GM12878 (cell line): ENCODE measurements at regions not wholly inside any gene's neighbourhood (a gene's known extent, or its start where the extent isn't known, plus 50 kb on each side); places are given as distances from the start of the nearest gene placed in this dataset.

Experiments used
- ATAC-seq: fragments of 200-7000 bp; cut with Tn5 transposase; 3 replicates; pipeline ENCODE4 v1.9.1; 2020; ENCODE audit warnings: mild to moderate bottlenecking, moderate library complexity
- BruUV-seq: library from RNA; stranded (reverse); fragments of 400-500 nt; replicated peaks from 2 replicates; lab custom pipeline; 2021; lab: Mats Ljungman, UMichigan
- CTCF ChIA-PET: fragments of 300-600 bp; sonication (Branson Sonifier 250); formaldehyde crosslinking; extraction: SDS; loops from one replicate; lab custom pipeline; 2021; ENCODE audit warnings: inconsistent platforms; lab: Yijun Ruan, JAX
- POLR2A ChIA-PET: fragments of 350-600 bp; formaldehyde crosslinking; extraction: SDS; loops from one replicate; lab custom pipeline; 2021; ENCODE audit warnings: inconsistent platforms; lab: Charles Lee
- RAD21 ChIA-PET: fragments of 300-600 bp; sonication (Branson Sonifier 250); formaldehyde crosslinking; loops from one replicate; lab custom pipeline; 2023; ENCODE audit warnings: antibody characterized with exemption; ENCODE audit not compliant: unreplicated experiment; lab: Charles Lee
- SMC1A ChIA-PET: fragments of 300-600 bp; sonication (Branson Sonifier 250); formaldehyde crosslinking; loops from one replicate; lab custom pipeline; 2023; ENCODE audit not compliant: unreplicated experiment, uncharacterized antibody; lab: Charles Lee
- DNase-seq: peaks from one replicate; pipeline ENCODE4 v3.0.0-alpha.2; 2011; ENCODE audit warnings: low read depth, low spot score
- FAIRE-seq: peaks from 3 replicates; lab custom pipeline; 2011; peaks lifted over from hg19 to GRCh38; lab: Jason Lieb, UNC
- H2AFZ ChIP-seq: 2 replicates; pipeline ENCODE4 v1.6.0; 2011; ENCODE audit warnings: low read depth, low read length, control low read depth; ENCODE audit not compliant: control insufficient read depth
- H3K27ac ChIP-seq: 2 replicates; pipeline ENCODE4 v1.5.1; 2011; ENCODE audit warnings: control low read depth; ENCODE audit not compliant: control insufficient read depth, insufficient read depth
- H3K27me3 ChIP-seq, 2 experiments: replicated peaks in 1 of 2; 2 replicates each; pipeline versions ENCODE4 v1.6.0 to v1.6.1; 2011; ENCODE audit warnings: low read length in 1 of 2; ENCODE audit not compliant: control insufficient read depth in 2 of 2, insufficient read depth in 2 of 2
- H3K36me3 ChIP-seq, 2 experiments: 2 replicates each; pipeline ENCODE4 v1.5.1; 2011; ENCODE audit warnings: low read length in 1 of 2; ENCODE audit not compliant: control insufficient read depth in 2 of 2, insufficient read depth in 2 of 2
- H3K4me1 ChIP-seq: 2 replicates; pipeline ENCODE4 v1.6.1; 2011; ENCODE audit warnings: mild to moderate bottlenecking, low read length, moderate library complexity, mixed read lengths; ENCODE audit not compliant: control insufficient read depth, insufficient read depth
- H3K4me2 ChIP-seq: 2 replicates; pipeline ENCODE4 v1.6.0; 2011; ENCODE audit warnings: control low read depth; ENCODE audit not compliant: control insufficient read depth, insufficient read depth
- H3K4me3 ChIP-seq: fragments of 200-600 bp; sonication (generic); 2 replicates; pipeline ENCODE4 v1.5.1; 2016
- H3K79me2 ChIP-seq: 2 replicates; pipeline ENCODE4 v1.6.0; 2011; ENCODE audit warnings: low read length; ENCODE audit not compliant: control insufficient read depth, insufficient read depth
- H3K9ac ChIP-seq: 2 replicates; pipeline ENCODE4 v1.8.0; 2011; ENCODE audit warnings: low read length, control low read depth, mixed read lengths; ENCODE audit not compliant: control insufficient read depth, insufficient read depth
- H3K9me3 ChIP-seq: replicated peaks from 3 replicates; pipeline ENCODE4 v1.5.1; 2011; ENCODE audit warnings: mild to moderate bottlenecking, low read length; ENCODE audit not compliant: control insufficient read depth, insufficient read depth
- H4K20me1 ChIP-seq: 2 replicates; pipeline ENCODE4 v1.6.0; 2011; ENCODE audit not compliant: control insufficient read depth, insufficient read depth
- CBX3 ChIP-seq: fragments of 200-600 bp; sonication (generic); IDR thresholded peaks from 2 replicates; pipeline ENCODE4 v1.6.1; 2016; ENCODE audit warnings: low read depth, borderline replicate concordance
- EED ChIP-seq: sonication (generic); IDR thresholded peaks from 2 replicates; pipeline ENCODE4 v1.6.1; 2016; ENCODE audit warnings: antibody characterized with exemption, low read depth
- HDAC6 ChIP-seq: fragments of 200-600 bp; sonication (generic); IDR thresholded peaks from one replicate; pipeline ENCODE4 v1.8.0; 2017; ENCODE audit warnings: antibody characterized with exemption; ENCODE audit not compliant: unreplicated experiment
- LARP7 ChIP-seq: fragments of 450-650 bp; IDR thresholded peaks from 2 replicates; pipeline ENCODE4 v1.6.1; 2017; ENCODE audit warnings: mild to moderate bottlenecking
- MLLT1 ChIP-seq: fragments of 450-650 bp; IDR thresholded peaks from 2 replicates; pipeline ENCODE4 v1.6.1; 2016; ENCODE audit warnings: mild to moderate bottlenecking
- NR2C1 ChIP-seq: fragments of 450-650 bp; IDR thresholded peaks from 2 replicates; pipeline ENCODE4 v1.6.1; 2017; ENCODE audit warnings: antibody characterized with exemption, mild to moderate bottlenecking, moderate library complexity
- RB1 ChIP-seq: fragments of 450-650 bp; formaldehyde crosslinking; IDR thresholded peaks from 2 replicates; pipeline ENCODE4 v1.6.1; 2017; ENCODE audit warnings: mild to moderate bottlenecking, borderline replicate concordance
- RELA ChIP-seq: fragments of 450-650 bp; IDR thresholded peaks from 2 replicates; pipeline ENCODE4 v1.8.0; 2014; ENCODE audit warnings: borderline replicate concordance; ENCODE audit not compliant: partially characterized antibody
- SIN3A ChIP-seq: IDR thresholded peaks from 2 replicates; pipeline ENCODE4 v1.6.1; 2012; ENCODE audit warnings: low read depth, low read length, improper control_type of control experiment
- SIX5 ChIP-seq: IDR thresholded peaks from 2 replicates; pipeline ENCODE4 v1.6.1; 2011; ENCODE audit warnings: mild to moderate bottlenecking, low read depth, low read length, moderate library complexity; ENCODE audit not compliant: severe bottlenecking
- SMARCA5 ChIP-seq: fragments of 450-650 bp; IDR thresholded peaks from 2 replicates; pipeline ENCODE4 v1.6.1; 2017; ENCODE audit warnings: mild to moderate bottlenecking
- SUPT20H ChIP-seq: IDR thresholded peaks from 2 replicates; pipeline ENCODE4 v1.6.1; 2011; ENCODE audit warnings: low read depth, mild to moderate bottlenecking, low read length, moderate library complexity, borderline replicate concordance; ENCODE audit not compliant: control insufficient read depth
- TCF3 ChIP-seq: IDR thresholded peaks from 2 replicates; pipeline ENCODE4 v1.6.1; 2012; ENCODE audit warnings: low read depth, mild to moderate bottlenecking, low read length, borderline replicate concordance; ENCODE audit not compliant: insufficient read depth
- WGBS: methylation state at CpG from one replicate; pipeline ENCODE4 v1.1.6; 2016; ENCODE audit warnings: low lambda C conversion rate; ENCODE audit not compliant: insufficient replicate concordance, insufficient coverage; ENCODE audit errors: missing lambda C conversion rate; 5-methylcytosine and 5-hydroxymethylcytosine counted together
- in situ Hi-C: fragments of 300-500 bp; cut with MboI; formaldehyde crosslinking; loops from 9 replicates; pipeline ENCODE4 v1.14.3; 2018; ENCODE audit warnings: mixed read lengths
- intact Hi-C: fragments of 100-400 bp; cut with micrococcal nuclease; formaldehyde crosslinking; loops from one replicate; pipeline ENCODE4 v1.14.2; 2022; ENCODE audit not compliant: unreplicated experiment

- no peak for TF ChIP-seq EED
Measured at GRCh38 chr10:4217187-4217586, 432.2 kb upstream of the KLF6 start (continued).

GRCh38 chr10:4216726-4217125 lies 431.7 kb upstream of the KLF6 start:
- CTCF ChIA-PET: no interaction called here

GRCh38 chr10:4215963-4216575 lies 431.1 kb upstream of the KLF6 start:
- H3K36me3 ChIP-seq: no peaks in the 10 kb centered on the region
- H3K27ac ChIP-seq: no peak overlapping the region
- H3K4me2 ChIP-seq: no peak overlapping the region
- peaks cover 0 to 1% of the 10 kb centered on the region in 2 experiments; a peak in 3 of 4 replicates for H3K27me3 ChIP-seq
- H3K4me3 ChIP-seq: no peak overlapping the region
- FAIRE-seq: no peak
- SMC1A ChIA-PET: no interaction called here
- POLR2A ChIA-PET: no interaction called here
- RAD21 ChIA-PET: interaction anchor here (0.6 kb wide), 1 partner anchor 28 kb away, joined by 5 read pairs; no protein-coding TSS in a partner anchor
- WGBS: 27% methylated on average over 4 of the region's 4 CpGs
- no peaks in the 10 kb centered on the region for H3K9me3 ChIP-seq
- DNase-seq: no peak
- no peak for ATAC-seq
- intact Hi-C loops (no loop called here), in situ Hi-C loops (no loop called here)
- no peak overlapping the region for H2AFZ ChIP-seq
- no peaks in the 10 kb centered on the region for H3K79me2 ChIP-seq
- CTCF ChIA-PET: no interaction called here
- no peaks in the 10 kb centered on the region for H3K4me1 ChIP-seq
- H3K9ac ChIP-seq: no peak overlapping the region
- no peaks in the 10 kb centered on the region for H4K20me1 ChIP-seq
- no TSS peak for BruUV-seq
- TF ChIP-seq SMARCA5: no peak
- no peak for TF ChIP-seq MLLT1
- no peak for TF ChIP-seq HDAC6
- TF ChIP-seq SIX5: no peak
- TF ChIP-seq RB1: no peak
- no peak for TF ChIP-seq SUPT20H
- TF ChIP-seq RELA: no peak
- TF ChIP-seq NR2C1: no peak
- TF ChIP-seq SIN3A: no peak
- TF ChIP-seq LARP7: no peak

More at GRCh38 chr10:4216726-4217125, 431.7 kb upstream of the KLF6 start:
- TF ChIP-seq SIN3A (no peak), TCF3 (no peak), CBX3 (no peak)
- DNase-seq (no peak), ATAC-seq (no peak), FAIRE-seq (no peak)
- in situ Hi-C loops: no loop called here
- no peak overlapping the region for H3K4me2 ChIP-seq
- H3K4me3 ChIP-seq: no peak overlapping the region
- 20% methylated on average over 3 of the region's 3 CpGs for WGBS
- no peaks in the 10 kb centered on the region for H3K9me3 ChIP-seq
- no peaks in the 10 kb centered on the region for H3K4me1 ChIP-seq
- ChIA-PET RAD21 (no interaction called here), SMC1A (no interaction called here), POLR2A (no interaction called here)
- peaks cover 0 to 1% of the 10 kb centered on the region in 2 experiments; a peak in 3 of 4 replicates for H3K27me3 ChIP-seq
- no peaks in the 10 kb centered on the region for H3K79me2 ChIP-seq
- no TSS peak for BruUV-seq
- intact Hi-C loops: no loop called here
- H3K36me3 ChIP-seq: no peaks in the 10 kb centered on the region
- no peaks in the 10 kb centered on the region for H4K20me1 ChIP-seq
- H3K9ac ChIP-seq: no peak overlapping the region
- no peak overlapping the region for H2AFZ ChIP-seq
- H3K27ac ChIP-seq: no peak overlapping the region
